ENCODE measurements at regions not wholly inside any gene's neighbourhood (a gene's known extent, or its start where the extent isn't known, plus 50 kb on each side); places are given as distances from the start of the nearest gene placed in this dataset.
"Not testable (repeated sequence)": the region's sequence is repeated elsewhere in the genome, so short reads cannot be mapped to it uniquely, and the experiment has no call there.

DNA sequence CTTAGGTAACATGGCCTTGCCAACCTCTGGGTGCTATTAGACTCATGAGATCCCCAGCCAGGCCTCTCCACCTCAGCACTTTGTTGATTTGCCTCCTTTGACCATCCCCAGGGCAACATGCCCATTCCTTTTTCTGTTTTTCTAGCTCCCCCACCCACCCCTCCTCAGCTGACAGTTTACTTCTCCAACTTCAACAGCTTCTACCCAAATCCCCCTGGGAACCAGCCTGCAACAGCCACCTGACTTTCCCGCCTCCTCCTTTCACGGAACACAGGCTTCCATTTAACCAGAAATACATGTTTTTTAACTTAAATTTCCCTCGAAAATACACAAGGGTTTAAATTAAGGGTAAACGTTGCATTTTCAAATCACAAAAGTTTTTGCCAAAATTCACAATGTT, 117.3 kb downstream of the DLEU7 start:
- no peak for DNase-seq

DNA sequence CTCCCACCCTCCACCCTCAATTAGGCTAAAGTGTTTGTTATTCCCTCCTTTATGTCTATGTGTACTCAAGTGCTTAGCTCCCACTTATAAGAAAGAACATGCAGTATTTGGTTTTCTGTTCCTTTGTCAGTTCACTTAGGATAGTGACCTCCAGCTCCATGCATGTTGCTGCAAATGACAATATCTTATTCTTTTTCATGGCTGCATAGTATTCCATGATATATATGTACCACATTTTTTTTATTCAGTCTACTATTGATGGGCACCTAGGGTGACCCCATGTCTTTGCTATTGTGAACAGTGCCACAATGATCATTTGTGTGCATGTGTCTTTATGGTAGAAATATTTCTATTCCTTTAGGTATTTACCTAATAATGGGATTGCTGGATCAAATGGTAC, 114.3 kb downstream of the DLEU7 start:
- no peak for DNase-seq

DNA sequence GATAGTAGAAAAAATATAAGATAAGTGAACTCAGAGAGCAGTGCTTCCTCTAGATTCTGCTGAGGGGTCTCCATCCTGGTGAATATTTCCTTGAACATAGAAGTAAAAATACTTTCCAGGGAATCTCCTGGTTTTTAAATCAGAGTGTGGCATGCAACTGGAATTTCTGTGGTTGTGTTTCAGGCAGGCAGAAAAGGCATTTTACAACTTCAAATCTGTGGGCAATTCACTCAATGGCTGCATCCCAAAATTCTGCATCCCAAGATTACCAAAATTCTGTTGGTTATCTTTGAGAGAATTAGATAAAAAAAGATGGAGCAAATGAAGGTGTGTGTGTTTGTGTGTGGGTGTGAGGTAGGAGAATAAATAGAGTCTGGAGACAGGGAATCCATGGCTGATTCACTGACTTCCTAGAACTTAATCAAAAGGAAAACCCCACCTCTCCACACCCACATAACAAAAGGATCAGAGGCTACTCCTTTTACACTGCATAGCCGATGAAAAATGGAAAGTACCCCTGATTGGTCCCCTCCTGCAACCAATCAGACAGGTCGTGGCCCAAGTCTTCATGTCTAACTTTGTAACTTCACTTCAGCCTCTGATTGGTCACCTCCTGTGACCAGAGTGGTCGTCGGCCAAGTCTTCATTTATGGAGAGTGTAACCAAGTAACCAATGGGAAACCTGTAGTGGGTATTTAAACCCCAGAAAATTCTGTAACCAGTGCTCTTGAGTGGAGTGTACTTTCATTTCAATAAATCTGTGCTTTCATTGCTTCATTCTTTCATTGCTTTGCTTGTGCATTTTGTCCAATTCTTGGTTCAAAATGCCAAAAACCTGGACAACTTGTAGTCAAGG, 112.8 kb downstream of the DLEU7 start:
- DNase-seq = no peak

DNA sequence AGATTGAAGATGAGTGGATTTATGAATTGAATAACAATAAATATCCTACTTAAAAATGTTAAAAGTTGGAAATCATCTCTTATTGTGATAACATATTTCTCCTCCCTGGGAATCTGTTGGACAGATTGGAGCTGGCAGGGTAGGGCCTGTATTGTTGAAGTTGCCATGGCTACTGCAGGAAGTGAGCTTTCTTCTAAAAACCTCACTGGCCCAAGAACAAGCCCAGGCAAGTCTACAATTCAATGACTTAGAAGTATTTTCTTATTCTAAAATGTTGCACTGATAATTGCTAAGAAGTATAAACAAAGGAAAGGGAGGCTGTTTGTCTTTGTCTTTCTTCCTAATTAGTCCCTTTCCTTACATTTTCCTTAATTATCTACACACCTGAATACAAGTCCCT, 112.1 kb downstream of the DLEU7 start:
- DNase-seq = peak; percentile 35

DNA sequence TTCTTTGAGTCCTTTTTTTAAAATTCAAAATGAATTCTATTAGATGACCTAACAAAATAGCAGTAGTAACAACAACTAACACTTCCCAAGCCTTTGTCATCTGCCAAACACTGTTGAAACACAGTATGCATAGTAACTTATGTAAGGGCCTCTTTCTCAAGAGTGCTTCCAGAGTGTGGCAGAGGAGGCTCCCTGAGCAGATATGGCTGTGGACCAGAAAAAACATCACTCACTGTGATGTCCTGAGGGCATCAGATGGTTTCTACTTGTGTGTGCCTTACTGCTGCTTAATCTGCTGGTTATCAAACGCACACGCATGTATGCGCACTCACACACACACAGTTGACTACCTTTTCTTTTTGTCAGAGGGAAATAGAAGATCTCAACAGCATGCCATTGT, 110.8 kb downstream of the DLEU7 start:
- DNase-seq = no peak

DNA sequence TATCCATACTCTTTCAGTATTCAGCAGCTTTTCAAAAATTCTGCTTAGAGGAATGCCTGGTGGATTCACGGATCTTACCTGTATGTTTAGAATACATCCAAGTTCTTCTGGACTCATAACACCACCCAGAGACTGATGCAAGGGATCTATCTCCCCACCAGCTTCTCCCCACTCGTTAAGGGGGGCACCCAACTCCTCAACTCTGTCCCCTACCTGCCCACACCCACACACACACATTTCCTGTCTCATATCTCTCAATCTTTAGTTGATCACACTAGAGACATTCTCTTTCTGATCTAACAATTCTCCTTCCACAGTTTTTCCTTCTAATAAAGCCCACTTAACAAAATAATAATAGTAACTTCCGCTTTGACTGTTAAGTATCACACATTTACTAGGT, 110.1 kb downstream of the DLEU7 start:
- no peak for DNase-seq

DNA sequence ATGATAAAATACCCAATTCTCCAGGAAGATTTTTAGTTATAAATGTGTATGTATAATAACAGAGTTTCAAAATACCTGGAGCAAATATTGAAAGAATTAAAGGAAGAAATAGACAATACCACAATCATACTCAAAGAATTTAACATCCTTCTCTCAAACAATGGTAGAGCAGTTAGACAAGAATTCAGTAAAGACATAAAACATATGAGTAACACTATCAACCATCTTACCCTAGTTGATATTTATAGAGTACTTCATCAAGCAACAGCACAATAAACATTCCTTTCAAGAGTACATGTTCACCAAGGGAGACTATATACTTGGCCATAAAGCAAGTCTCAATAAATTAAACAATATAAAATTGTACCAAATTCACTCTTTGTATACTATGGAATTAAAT, 108.4 kb downstream of the DLEU7 start:
- no peak for DNase-seq

DNA sequence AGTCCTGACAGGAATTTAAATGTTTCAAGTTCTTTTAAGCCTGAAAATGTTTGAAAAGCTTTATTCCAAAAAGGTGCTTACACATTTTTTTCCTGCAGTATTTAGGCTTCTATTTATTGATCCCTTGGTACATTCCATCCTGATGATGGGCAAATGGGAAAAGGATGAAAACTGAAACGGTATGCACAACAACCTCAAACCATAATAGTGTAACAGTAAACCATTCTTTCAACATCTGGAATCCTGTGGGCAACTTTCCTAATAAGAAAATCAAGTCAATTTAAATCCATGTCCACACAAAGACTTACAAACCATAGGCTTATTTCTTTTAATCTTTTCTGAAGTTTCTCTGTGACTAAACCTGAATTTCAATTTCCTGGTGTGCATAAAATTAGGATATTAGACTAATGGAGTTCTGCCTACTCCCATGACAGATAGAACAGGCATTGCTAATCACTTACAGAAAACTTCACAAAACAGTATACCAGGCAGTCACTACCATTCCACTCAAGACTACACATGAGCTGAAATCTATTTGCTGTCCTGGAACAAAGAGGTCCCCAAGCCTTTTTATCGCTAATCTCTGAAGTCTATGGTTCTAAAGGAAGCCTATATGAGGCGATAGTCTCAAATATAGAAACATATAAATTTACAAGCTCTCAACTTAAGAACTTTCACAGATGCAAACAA, 103.3 kb downstream of the DLEU7 start:
- no peak for DNase-seq

DNA sequence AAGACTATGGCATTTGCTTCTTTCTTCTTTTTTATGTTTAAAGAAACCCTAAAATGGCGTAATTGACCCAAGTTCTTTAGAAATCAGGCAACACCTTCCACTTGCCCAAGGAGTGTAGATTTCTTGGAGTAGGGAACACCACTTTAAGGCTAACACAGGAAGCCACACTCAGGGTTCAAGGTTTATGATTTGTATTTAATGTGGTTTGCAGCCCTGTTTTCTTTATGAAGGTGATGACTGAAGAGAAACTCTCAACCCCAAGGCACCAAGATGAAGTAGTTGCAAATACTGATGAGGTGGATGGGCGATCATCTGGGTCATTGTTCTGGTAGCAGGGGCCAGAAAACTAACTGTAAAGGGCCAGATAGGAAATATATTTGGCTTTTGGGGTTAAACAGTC, 101.1 kb downstream of the DLEU7 start:
- no peak for DNase-seq

DNA sequence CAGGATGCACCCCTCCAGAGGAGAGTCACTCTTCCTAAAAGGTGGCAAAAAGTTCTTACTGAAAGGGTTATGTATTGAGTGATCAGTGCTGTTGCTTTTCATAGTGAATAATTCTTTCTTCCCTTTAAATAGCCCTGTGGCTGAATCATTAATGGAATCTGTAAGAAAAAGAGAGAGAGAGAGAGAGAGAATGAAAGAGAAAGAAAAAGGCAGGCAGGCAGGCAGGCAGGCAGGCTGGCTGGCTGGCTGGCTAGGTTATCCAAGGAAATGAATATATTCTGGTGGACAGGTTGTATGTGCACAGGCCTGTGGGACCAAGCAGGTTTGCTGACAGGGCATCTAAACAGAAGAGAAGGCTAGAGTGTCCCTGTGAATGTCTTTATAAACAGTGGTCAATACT, 100.5 kb downstream of the DLEU7 start:
- no peak for DNase-seq

DNA sequence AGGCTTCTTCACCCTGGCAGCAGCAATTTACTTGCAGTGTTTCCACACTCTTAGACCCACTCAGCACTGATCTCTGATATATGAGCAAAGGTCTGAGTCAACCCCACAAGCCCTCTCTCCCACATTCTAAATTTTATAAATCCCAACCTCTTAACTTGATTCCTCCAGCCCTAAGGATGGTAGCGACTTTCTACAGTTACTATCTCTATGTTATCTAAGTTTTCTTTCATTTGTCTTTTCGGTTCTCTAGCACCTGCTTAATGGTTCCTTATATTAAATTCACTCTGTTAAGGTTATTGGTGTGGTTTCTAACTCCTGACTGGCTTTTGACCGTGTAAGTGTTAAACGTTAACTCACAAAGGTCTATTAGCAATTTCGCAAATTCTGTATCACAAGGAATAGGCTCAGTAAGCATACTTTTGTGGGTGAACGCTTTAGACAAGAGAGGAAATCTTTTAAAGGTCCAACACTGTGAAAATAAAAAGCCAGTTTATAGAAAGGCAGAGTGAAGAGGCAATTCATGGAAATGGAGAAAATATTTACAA, 99.3 kb downstream of the DLEU7 start:
- no peak for DNase-seq

DNA sequence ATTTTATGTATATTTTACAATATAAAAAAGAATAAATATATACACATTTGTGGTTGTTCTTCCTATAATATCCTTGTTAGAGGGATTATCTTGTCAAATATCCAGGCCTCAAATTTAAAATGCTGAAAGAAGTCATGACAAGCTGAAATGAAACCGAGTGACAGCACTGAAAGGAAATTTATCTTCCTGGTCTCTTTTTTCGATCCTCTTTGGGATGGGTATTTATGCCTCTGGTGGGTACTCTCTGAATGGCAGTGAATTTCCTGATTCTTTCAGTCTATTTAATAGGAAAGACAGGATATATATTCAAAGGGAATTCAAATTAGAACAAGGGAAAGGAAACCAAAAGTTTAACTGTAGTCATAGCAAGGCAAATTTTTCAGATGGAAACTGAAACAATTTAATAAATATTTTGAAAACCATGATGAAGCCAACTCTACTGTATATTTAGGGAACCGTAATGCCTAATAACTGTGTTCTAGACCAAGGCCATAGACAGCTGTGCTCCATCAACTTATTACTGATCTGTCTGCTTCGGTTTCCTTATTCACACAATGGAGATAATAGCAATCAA, 97.9 kb downstream of the DLEU7 start:
- DNase-seq = no peak

DNA sequence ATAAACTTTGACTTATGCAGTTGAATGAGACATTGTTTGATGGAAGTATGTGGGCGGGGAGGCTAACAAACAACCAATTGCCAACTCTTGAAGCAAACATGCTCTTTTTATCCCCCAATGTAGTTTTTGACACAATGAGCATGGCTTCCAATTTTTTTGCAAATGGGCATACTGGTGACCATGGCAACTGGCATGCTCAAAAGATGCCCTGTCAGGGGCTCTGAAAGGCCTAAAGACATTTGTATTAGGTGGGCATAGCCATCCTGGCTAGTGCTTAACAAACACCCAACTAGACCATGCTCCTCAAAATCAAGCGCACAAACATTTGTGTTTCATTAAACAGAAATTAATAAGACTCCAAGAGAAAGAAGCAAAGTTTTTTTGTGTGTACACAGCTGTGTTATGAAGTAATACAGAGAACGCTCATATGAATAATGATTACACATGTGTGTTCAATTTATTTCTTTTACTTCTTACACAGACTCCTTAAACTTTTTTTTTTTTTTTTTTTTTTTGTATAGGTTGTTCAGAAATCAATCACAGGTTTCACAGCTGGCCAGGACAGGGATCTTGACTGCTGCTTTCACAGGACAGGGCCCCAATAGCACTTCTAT, 95.6 kb downstream of the DLEU7 start:
- no peak for DNase-seq

DNA sequence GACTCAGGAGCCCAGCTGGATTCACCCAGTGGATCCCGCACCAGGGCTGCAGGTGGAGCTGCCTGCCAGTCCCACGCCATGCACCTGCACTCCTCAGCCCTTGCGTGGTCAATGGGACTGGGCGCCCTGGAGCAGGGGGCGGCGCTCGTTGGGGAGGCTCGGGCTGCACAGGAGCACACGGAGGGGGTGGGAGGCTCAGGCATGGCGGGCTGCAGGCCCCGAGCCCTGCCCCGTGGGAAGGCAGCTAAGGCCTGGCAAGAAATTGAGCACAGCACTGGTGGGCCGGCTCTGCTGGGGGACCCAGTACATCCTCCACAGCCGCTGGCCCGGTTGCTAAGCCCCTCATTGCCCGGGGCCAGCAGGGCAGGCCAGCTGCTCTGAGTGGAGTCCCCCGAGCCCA, 90.3 kb downstream of the DLEU7 start:
- not testable (repeated sequence) for DNase-seq

DNA sequence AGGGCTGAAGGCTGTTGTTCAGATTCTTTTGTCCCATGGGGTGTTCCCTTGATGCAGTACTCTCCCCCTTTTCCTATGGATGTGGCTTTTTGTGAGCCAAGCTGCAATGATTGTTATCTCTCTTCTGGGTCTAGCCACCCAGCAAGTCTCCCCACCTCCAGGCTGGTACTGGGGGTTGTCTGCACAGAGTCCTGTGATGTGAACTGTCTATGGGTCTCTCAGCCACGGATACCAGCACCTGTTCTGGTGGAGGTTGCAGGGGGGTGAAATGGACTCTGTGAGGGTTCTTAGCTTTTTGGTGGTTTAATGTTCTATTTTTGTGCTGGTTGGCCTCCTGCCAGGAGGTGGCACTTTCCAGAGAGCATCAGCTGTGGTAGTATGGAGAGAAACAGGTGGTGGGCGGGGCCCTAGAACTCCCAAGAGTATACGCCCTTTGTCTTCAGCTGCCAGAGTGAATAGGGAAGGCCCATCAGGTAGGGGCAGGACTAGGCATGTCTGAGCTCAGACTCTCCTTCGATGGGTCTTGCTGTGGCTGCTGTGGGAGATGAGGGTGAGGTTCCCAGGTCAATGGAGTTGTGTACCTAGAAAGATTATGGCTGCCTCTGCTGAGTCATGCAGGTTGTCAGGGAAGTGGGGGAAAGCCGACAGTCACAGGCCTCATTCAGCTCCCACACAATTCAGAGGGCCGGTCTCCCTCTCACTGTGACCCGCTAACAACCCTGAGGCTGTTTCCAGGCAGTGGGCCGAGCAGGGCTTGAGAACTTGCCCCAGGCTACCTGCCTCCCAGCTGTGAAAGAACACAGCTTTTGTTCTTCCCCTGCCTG, 87.4 kb downstream of the DLEU7 start:
- peak; percentile 82 for DNase-seq

DNA sequence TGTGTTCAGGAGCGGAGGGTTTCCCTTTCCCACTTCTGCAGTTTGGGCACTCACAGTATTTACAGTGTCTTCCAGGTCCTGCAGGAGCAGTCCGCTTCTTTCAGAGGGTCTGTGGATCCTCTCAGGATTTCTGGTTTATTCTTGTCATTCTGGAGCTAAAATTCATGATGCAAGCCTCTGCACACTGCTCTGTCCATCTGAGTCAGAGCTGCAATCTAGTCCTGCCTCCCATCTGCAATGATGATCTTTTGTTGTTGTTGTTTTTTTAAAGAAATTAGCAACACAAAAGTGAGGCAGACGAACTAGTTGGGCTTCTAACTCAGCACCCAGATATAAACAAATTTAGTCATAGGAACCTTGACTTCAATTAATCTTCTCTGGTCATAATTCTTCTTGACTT, 86.5 kb downstream of the DLEU7 start:
- DNase-seq = no peak

DNA sequence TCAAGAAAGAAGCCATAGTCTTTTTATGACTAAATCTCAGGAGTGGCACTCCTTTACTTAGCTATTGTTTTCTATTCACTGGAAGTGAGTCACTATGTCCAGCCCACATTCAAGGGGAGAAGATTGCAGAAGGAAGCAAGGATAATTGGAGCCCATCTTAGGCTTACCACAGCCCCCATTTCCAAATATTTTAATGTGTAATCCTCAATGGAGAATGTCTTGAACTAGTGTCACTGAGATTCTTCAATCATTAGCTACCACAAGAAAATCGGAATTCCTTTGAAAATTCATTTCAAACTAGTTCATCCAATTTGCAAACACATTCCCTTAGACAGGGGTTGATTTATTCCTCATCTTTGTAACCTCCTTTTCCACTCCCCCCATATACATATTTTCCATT, 84.7 kb downstream of the DLEU7 start:
- DNase-seq = no peak

DNA sequence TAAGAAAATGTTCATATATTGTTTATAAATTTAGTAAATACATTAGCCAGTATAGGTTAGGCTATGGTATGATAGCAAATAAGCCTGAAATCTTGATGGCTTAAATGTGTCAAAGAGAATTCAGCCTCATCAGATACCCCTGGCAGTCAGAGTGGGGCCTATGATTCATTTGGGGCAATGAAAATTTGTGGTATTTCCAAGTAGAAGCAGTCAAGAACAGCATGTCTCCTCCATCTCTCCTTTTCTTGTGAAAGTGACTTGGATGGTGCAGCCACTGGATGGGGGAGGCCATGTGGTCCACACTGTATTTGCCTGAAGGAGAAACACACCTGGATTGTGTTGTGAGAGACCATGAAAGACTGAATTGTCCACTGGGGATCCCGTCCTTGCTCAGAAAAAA, 82.7 kb downstream of the DLEU7 start:
- no peak for DNase-seq

DNA sequence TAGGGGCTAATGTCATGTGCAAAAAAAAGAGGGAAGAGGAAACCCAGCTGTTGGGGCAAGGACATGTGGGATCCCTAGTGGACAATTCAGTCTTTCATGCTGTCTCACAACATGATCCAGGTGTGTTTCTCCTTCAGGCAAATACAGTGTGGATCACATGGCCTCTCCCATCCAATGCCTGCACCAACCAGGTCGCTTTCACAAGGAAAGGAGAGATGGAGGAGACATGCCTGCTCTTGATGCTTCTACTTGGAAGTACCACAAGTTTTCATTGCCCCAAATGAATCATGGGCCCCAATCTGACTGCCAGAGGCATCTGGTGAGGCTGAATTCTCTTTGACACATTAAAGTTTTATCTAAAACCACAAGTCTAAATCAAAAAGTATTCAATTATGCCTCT, 82.1 kb downstream of the DLEU7 start:
- DNase-seq = no peak

DNA sequence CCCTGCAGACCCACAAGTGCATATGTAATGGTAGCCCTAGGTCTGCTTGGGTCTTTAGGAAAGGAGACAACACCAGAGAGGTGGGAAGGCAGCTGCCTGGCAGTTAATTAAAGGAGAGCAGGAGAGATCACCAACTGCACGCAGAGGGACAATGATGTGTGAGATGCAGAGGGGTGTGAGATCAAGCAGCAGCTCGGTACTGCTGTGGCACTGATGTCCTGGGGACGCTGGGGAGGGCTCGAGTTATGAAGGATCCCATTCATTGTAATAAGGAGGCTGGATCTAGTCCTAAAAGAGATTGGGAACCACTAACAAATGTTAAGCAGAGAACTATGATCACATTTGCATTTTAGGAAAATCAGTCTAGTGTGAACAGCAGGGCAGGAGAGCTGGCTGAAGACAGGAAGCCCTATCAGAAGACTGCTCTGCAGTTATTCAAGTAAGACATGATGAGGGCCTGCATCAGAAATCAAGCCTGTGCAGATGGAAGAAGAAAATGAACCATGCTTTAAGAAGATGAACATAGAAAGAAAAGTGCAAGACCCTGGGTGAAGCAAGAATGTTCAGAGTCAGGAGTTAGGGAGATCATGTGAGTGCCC, 80.4 kb downstream of the DLEU7 start:
- no peak for DNase-seq

DNA sequence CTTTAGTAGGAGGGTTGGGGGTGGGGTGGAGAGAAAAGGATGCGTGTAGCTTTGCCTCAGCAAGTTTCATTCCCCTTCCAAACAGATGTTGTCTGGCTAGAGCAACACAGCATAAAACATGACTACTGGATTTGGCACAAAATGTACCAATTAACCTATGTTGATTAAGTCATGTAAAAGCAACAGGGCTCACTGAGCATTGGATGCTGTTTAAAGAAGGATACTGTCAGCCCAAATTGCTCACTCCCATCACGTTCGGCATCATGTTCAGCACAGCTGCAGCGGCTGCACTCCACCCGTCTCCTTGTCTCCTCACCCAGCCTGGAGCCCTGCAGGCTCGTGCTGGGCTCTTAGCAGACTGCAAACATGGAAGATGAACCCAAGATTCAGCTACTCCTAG, 77.5 kb downstream of the DLEU7 start:
- no peak for DNase-seq

DNA sequence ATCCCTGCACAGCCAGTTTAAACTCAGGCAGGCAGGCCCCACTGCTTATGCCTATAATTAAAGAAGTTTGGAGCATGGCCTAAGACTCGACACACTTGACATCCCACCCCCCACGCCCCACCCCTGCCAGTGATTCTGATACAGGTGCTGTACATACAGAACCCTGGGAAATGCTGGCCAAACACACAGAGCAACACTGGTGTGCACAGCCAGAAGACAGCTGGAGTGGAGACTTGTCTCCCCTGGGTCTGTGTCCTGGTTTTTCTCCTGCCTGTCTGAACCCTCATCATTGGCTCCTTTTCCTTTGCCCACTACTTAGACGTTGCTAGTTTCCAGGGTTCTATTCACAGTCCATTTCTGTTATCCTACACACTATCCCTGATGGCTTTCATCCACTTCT, 76.8 kb downstream of the DLEU7 start:
- DNase-seq = no peak

Data from NCI-H1105 (cell line).